Ascending aorta (tissue), 2 donors: ENCODE measurements at regions not wholly inside any gene's neighbourhood (a gene's known extent, or its start where the extent isn't known, plus 50 kb on each side); places are given as distances from the start of the nearest gene placed in this dataset.

ENCODE experiments used
- DNase-seq, 2 donors: peaks; one replicate each; pipeline ENCODE4 v3.0.0-alpha.2; 2019; ENCODE audit warnings: low spot score in 2 of 2
- H3K27ac ChIP-seq, 2 donors: fragments of 200-600 bp; sonication (generic); one replicate each; pipeline ENCODE4 v1.5.1; 2016 to 2017; ENCODE audit warnings: mild to moderate bottlenecking in 1 of 2
- H3K27me3 ChIP-seq: fragments of 200-600 bp; sonication (generic); one replicate; pipeline ENCODE4 v1.5.1; 2017
- H3K36me3 ChIP-seq, 2 donors: fragments of 200-600 bp; sonication (generic); one replicate each; pipeline ENCODE4 v1.5.1; 2016
- H3K4me1 ChIP-seq, 2 donors: fragments of 200-600 bp; sonication (generic); one replicate each; pipeline ENCODE4 v1.5.1; 2016 to 2017; ENCODE audit warnings: mild to moderate bottlenecking in 1 of 2
- H3K4me3 ChIP-seq, 2 donors: fragments of 200-600 bp; sonication (generic); one replicate each; pipeline ENCODE4 v1.5.1; 2016 to 2017; ENCODE audit warnings: mild to moderate bottlenecking in 1 of 2
- H3K9me3 ChIP-seq, 2 donors: fragments of 200-600 bp; sonication (generic); one replicate each; pipeline ENCODE4 v1.5.1; 2016
- intact Hi-C: fragments of 100-400 bp; cut with DNase I; formaldehyde crosslinking; loops from one replicate; pipeline ENCODE4 v1.15.1; 2023
- TF ChIP-seq, protein P1 (sequence below), 3 experiments: fragments of 200-600 bp in 2 of 3; fragments of 450-650 bp in 1 of 3; sonication (generic) in 2 of 3; IDR thresholded peaks; one replicate each; pipeline ENCODE4 v1.5.1; 2016 to 2019; ENCODE audit warnings: antibody characterized with exemption in 3 of 3, mild to moderate bottlenecking in 1 of 3, moderate library complexity in 1 of 3

- Histone ChIP-seq H3K9me3 (no peaks in the 10 kb centered on the region), H3K4me3 (no peak overlapping the region), H3K27ac (no peak overlapping the region), H3K27me3 (no peaks in the 10 kb centered on the region), H3K36me3 (no peaks in the 10 kb centered on the region), H3K4me1 (no peaks in the 10 kb centered on the region)
- TF ChIP-seq, protein P1, sequence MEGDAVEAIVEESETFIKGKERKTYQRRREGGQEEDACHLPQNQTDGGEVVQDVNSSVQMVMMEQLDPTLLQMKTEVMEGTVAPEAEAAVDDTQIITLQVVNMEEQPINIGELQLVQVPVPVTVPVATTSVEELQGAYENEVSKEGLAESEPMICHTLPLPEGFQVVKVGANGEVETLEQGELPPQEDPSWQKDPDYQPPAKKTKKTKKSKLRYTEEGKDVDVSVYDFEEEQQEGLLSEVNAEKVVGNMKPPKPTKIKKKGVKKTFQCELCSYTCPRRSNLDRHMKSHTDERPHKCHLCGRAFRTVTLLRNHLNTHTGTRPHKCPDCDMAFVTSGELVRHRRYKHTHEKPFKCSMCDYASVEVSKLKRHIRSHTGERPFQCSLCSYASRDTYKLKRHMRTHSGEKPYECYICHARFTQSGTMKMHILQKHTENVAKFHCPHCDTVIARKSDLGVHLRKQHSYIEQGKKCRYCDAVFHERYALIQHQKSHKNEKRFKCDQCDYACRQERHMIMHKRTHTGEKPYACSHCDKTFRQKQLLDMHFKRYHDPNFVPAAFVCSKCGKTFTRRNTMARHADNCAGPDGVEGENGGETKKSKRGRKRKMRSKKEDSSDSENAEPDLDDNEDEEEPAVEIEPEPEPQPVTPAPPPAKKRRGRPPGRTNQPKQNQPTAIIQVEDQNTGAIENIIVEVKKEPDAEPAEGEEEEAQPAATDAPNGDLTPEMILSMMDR (IDR thresholded peaks at IDR 0.05) = no peak
- intact Hi-C loops = no loop called here
- DNase-seq = no peak
Measured at GRCh38 chr2:58666323-58666970, 425.3 kb upstream of the FANCL start.

GRCh38 chr2:58665154-58665553 is 424.0 kb upstream of the FANCL start:
- Histone ChIP-seq H3K36me3 (no peaks in the 10 kb centered on the region), H3K27ac (no peak overlapping the region), H3K4me1 (no peaks in the 10 kb centered on the region), H3K27me3 (no peaks in the 10 kb centered on the region), H3K4me3 (no peak overlapping the region), H3K9me3 (no peaks in the 10 kb centered on the region)
- TF ChIP-seq, protein P1 (IDR thresholded peaks at IDR 0.05) = no peak
- DNase-seq = no peak
- intact Hi-C loops = no loop called here

DNA sequence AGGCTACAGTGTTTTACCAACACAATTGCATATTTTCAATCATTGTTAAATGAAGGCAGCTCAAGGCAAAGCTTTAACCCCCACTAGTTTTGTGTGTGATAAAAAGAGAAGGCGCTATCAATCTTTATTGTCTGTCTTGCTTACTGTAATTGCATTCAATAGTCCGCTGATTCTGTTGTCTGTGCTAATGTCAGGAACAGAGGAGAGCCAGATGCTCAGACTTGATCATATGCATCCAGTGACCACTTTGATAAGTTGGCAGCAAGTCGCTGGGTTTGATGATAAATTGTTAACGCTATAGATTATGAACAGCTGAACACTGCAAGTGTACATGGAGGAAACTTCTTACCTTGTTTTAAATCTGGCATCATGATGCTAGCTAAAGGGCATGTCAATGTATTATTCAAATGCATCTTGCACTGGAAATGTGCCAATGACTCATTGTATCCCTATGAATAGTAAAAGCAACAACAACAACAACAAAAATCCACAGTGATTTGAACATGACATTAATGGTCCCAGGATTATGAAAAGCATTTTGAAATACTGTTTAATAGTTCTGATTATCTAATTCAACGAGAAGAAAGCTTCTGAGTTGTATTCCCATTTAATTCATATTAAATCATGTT is 423.5 kb upstream of the FANCL start:
- H3K36me3 ChIP-seq = no peaks in the 10 kb centered on the region
- H3K27me3 ChIP-seq = no peaks in the 10 kb centered on the region
- H3K27ac ChIP-seq = no peak overlapping the region
- TF ChIP-seq, protein P1 (IDR thresholded peaks at IDR 0.05) = no peak
- no peaks in the 10 kb centered on the region for H3K9me3 ChIP-seq
- no peaks in the 10 kb centered on the region for H3K4me1 ChIP-seq
- no peak for DNase-seq
- intact Hi-C loops = no loop called here
- H3K4me3 ChIP-seq = no peak overlapping the region

DNA sequence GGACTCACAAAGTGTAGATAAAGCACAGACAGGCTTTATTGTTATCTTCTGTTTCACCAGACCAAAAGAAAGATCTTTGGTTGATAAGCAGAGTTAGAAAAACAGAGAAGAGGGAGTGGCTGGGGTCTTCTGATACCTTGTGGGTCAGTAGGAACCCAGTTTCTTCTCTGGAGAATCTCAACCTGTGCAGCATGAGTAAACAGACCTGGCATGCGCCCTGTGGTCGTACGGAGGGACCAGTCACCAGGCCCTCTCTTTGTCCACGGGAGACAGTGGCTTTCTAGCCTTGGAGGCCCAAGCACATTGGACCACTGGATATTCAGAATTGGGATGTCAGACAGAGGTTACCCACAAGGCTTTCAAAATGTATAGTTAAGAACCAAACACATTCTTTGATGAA is 418.9 kb upstream of the FANCL start:
- H3K36me3 ChIP-seq = no peaks in the 10 kb centered on the region
- no peaks in the 10 kb centered on the region for H3K4me1 ChIP-seq
- DNase-seq = no peak
- H3K27ac ChIP-seq = no peak overlapping the region
- TF ChIP-seq, protein P1 (IDR thresholded peaks at IDR 0.05) = no peak
- H3K9me3 ChIP-seq = no peaks in the 10 kb centered on the region
- no peaks in the 10 kb centered on the region for H3K27me3 ChIP-seq
- intact Hi-C loops = no loop called here
- no peak overlapping the region for H3K4me3 ChIP-seq

GRCh38 chr2:58655152-58655551 is 414.0 kb upstream of the FANCL start:
- intact Hi-C loops = no loop called here
- Histone ChIP-seq H3K9me3 (no peaks in the 10 kb centered on the region), H3K27me3 (no peaks in the 10 kb centered on the region), H3K36me3 (no peaks in the 10 kb centered on the region), H3K27ac (no peak overlapping the region), H3K4me1 (no peaks in the 10 kb centered on the region), H3K4me3 (no peak overlapping the region)
- TF ChIP-seq, protein P1 (IDR thresholded peaks at IDR 0.05) = no peak
- DNase-seq = no peak
